Muscle of leg (tissue), 3 donors: ENCODE measurements at regions not wholly inside any gene's neighbourhood (a gene's known extent, or its start where the extent isn't known, plus 50 kb on each side); places are given as distances from the start of the nearest gene placed in this dataset.

Experiments
- DNase-seq: peaks from one replicate; pipeline ENCODE4 v3.0.0; 2013
- H3K27ac ChIP-seq: one replicate; pipeline ENCODE4 v1.5.1; 2013; ENCODE audit warnings: mild to moderate bottlenecking, low read length, control low read depth
- H3K27me3 ChIP-seq: one replicate; pipeline ENCODE4 v1.6.1; 2013; ENCODE audit warnings: low read length; ENCODE audit not compliant: control insufficient read depth, insufficient read depth
- H3K36me3 ChIP-seq: one replicate; pipeline ENCODE4 v1.6.1; 2013; ENCODE audit warnings: low read length; ENCODE audit not compliant: control insufficient read depth, insufficient read depth
- H3K4me1 ChIP-seq: one replicate; pipeline ENCODE4 v1.6.1; 2013; ENCODE audit warnings: low read length; ENCODE audit not compliant: control insufficient read depth, insufficient read depth
- H3K4me3 ChIP-seq: one replicate; pipeline ENCODE4 v1.5.1; 2013; ENCODE audit warnings: low read length, control low read depth
- H3K9me3 ChIP-seq: replicated peaks from 2 replicates; pipeline ENCODE4 v1.6.1; 2013; ENCODE audit warnings: low read depth, low read length; ENCODE audit not compliant: control insufficient read depth
- WGBS: methylation state at CpG from one replicate; pipeline ENCODE4 v1.1.5; 2013; ENCODE audit warnings: missing lambda C conversion rate; ENCODE audit not compliant: insufficient coverage; 5-methylcytosine and 5-hydroxymethylcytosine counted together

DNA sequence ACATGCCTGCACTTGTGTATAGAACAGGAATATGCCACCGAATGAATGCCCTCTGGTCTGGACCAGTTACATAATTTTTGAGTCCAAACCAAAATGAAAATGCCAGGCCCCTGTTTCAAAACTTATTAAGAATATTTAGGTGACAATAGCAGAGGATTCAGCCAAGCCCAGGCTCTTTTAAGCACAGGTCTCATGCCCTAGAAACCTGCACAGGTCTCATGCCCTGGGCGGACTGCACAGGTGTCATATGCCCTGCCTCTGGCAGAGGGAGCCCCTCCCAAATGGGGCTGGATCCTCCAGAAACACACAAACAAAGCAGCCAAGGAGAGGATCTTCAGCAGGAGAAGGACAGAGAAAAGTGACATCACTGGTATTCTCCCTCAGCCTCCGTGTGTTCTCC, 605.4 kb upstream of the NRP1 start:
- H3K9me3 ChIP-seq: no peaks in the 10 kb centered on the region
- WGBS: 100% methylated on average over 1 of the region's 3 CpGs
- no peak for DNase-seq
- no peaks in the 10 kb centered on the region for H3K27me3 ChIP-seq
- H3K27ac ChIP-seq: no peak overlapping the region
- no peak overlapping the region for H3K4me3 ChIP-seq
- no peaks in the 10 kb centered on the region for H3K4me1 ChIP-seq
- H3K36me3 ChIP-seq: no peaks in the 10 kb centered on the region

DNA sequence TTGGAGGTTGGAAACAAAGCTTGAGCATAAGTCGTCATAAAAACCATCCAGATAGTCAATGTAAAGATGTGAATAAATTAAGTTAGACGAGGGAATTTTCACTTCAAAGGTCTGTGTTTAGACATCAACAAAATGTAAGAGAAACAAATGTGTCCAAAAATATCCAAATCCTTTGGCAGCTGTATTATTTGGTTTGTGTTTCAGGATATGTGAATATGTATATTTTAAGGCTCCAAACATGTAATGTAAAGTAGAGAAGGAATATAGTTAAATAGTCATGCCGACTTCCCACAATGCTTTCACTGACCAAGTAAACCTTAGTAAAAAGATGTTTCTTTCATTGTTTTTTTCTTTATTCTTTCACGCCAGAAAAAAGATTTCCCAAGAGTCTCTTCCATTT, 604.9 kb upstream of the NRP1 start:
- H3K36me3 ChIP-seq: no peaks in the 10 kb centered on the region
- no peaks in the 10 kb centered on the region for H3K9me3 ChIP-seq
- H3K4me1 ChIP-seq: no peaks in the 10 kb centered on the region
- H3K27ac ChIP-seq: no peak overlapping the region
- no peak for DNase-seq
- H3K4me3 ChIP-seq: no peak overlapping the region
- WGBS: 80% methylated on average over 1 of the region's 4 CpGs
- H3K27me3 ChIP-seq: no peaks in the 10 kb centered on the region

DNA sequence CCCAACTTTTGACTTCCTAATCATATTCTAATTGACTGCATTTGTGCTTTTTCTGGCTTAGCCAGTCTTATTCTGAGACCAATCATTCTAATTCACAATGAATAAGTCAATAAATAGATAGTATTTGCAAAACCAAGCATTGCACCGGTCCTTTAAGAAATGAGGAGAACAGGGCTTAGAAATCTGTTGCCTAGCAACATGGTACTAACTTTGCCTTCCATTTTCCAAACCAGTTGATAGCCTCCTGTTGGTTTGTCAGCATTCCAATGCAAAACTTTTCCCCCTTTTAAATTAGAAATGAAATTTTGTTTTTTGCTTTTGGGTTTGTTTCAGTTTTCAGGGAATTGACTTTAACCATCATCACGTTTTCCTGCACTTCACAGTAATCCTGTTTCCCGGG, 603.5 kb upstream of the NRP1 start:
- Histone ChIP-seq H3K27me3 (no peaks in the 10 kb centered on the region), H3K27ac (no peak overlapping the region), H3K4me1 (no peaks in the 10 kb centered on the region), H3K36me3 (no peaks in the 10 kb centered on the region), H3K9me3 (no peaks in the 10 kb centered on the region), H3K4me3 (no peak overlapping the region)
- peak; percentile 7 for DNase-seq
- WGBS: no CpG with 5 or more reads among the region's 3 CpGs

DNA sequence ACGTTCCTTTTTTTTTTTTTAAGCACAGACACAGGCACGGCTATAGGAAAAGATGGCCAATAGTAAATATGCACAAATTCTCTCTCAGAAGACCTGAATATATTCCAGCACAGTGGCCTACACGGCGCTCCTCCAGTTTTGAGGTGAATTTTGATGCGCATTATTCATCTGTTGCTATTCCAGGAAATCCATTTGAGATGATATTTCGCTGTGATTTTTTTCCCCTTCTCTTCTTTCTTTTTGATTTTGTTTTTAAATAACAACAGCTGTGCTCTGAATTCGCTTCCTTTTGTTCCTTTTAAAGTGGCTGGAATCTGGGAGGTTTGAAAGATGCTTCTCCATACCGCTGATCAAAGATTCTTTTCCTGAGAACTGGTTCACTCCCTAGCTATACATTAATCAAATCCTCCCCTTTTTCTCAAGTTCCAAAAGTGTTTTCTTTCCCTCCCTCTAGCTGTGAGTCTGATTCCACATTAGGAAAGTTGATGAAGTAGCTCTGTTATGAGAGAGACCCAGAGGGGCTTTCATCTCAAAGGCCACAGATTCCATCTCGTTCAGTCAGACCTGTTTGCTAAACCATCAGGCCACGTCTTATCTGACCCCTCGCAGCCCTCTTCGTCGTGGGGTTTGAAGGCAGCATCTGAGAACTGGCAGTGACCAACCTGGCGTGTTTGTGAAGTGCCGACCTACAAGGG, 602.7 kb upstream of the NRP1 start:
- H3K36me3 ChIP-seq: no peaks in the 10 kb centered on the region
- H3K9me3 ChIP-seq: no peaks in the 10 kb centered on the region
- no peaks in the 10 kb centered on the region for H3K27me3 ChIP-seq
- 70% methylated on average over 7 of the region's 15 CpGs for WGBS
- H3K27ac ChIP-seq: no peak overlapping the region
- no peak overlapping the region for H3K4me3 ChIP-seq
- H3K4me1 ChIP-seq: no peaks in the 10 kb centered on the region
- DNase-seq: peak; percentile 13

DNA sequence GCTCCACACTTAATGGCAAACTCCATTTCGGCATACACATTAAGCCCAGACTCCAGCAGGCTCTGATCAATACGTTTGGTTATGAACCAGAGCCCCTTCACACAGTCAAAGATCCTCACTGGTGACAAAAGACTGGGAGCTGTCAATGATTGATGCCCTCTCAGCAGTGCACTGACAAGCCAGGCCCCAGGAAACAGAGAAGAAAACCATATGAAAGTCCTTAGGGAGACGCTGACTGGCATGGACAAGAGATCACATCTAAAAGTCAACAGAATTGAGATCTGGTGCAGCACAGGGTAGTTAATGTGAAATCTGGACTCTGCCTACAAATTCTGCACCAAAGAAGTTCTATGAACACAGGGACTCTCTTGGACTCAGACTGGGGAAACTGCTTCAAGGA, 600.9 kb upstream of the NRP1 start:
- Histone ChIP-seq H3K36me3 (no peaks in the 10 kb centered on the region), H3K9me3 (no peaks in the 10 kb centered on the region), H3K27ac (no peak overlapping the region), H3K4me1 (no peaks in the 10 kb centered on the region), H3K4me3 (no peak overlapping the region), H3K27me3 (no peaks in the 10 kb centered on the region)
- WGBS: 68% methylated on average over 3 of the region's 3 CpGs
- DNase-seq: no peak

DNA sequence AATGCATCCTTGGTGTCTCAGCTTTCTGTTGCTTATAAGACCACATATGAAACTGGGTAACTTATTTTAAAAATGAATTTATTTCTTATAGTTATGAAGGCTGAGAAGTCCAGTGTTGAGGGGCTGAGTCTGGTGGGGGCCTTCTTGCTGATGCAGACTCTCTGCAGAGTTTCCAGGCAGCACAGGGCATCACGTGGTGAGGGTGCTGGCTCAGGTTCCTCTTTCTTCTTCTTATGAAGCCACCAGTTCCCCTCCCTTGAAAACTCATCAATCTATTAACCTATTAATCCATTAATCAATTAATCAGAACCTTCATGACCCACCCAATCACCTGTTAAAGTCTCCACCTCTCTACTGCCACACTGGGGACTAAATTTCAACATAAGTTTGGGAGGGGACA, 595.6 kb upstream of the NRP1 start:
- Histone ChIP-seq H3K9me3 (no peaks in the 10 kb centered on the region), H3K27ac (no peak overlapping the region), H3K27me3 (no peaks in the 10 kb centered on the region), H3K4me3 (no peak overlapping the region), H3K36me3 (no peaks in the 10 kb centered on the region), H3K4me1 (no peaks in the 10 kb centered on the region)
- WGBS: 73% methylated on average over 1 of the region's 1 CpG
- no peak for DNase-seq

DNA sequence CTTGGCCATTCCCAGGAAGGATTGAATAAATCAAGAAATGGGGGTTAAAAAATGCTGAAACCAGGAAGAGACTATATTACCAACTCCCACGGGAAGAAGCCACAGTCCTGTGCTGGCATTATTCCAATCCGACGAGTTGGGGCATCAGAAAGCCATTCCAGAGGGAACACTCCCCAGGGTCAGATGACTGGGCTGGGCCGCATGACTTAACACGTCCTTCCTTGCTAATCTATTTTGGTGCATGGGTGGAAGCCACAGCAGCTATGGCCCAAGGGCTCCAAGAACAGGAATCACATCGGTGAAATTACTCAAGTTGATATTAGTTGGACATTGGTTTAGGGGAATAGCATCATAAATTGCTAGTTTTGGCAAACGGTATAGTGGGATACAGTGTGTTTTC, 592.9 kb upstream of the NRP1 start:
- no peaks in the 10 kb centered on the region for H3K9me3 ChIP-seq
- DNase-seq: peak; percentile 21
- WGBS: 68% methylated on average over 5 of the region's 7 CpGs

DNA sequence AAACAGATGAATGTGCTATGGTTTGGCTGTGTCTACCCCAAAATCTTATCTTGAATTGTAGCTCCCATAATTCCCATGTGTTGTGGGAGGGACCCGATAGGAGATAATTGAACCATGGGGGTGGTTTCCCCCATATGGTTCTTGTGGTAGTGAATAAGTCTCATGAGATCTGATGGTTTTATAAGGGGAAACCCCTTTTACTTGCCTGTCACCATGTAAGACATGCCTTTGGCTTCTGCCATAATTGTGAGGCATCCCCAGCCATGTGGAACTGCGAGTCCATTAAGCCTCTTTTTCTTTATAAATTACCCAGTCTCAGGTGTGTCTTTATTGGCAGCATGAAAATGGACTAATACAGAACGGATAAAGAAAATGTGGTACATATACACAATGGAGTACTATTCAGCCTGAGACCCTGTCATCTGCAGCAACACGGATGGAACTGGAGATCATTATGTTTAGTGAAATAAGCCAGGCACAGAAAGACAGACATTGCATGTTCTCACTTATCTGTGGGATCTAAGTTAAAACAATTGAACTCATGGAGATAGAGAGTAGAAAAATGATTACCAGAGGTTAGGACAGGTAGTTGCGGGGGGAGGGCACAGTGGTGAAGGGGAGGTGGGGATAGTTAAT, 587.6 kb upstream of the NRP1 start:
- no peak for DNase-seq
- 83% methylated on average over 2 of the region's 5 CpGs for WGBS
- Histone ChIP-seq H3K4me1 (no peaks in the 10 kb centered on the region), H3K9me3 (peaks cover 3% of the 10 kb centered on the region), H3K4me3 (no peak overlapping the region), H3K36me3 (no peaks in the 10 kb centered on the region), H3K27me3 (no peaks in the 10 kb centered on the region), H3K27ac (no peak overlapping the region)

More for the DNA sequence above, 592.9 kb upstream of the NRP1 start:
- Histone ChIP-seq H3K27me3 (no peaks in the 10 kb centered on the region), H3K4me3 (no peak overlapping the region), H3K36me3 (no peaks in the 10 kb centered on the region), H3K27ac (no peak overlapping the region), H3K4me1 (no peaks in the 10 kb centered on the region)

DNA sequence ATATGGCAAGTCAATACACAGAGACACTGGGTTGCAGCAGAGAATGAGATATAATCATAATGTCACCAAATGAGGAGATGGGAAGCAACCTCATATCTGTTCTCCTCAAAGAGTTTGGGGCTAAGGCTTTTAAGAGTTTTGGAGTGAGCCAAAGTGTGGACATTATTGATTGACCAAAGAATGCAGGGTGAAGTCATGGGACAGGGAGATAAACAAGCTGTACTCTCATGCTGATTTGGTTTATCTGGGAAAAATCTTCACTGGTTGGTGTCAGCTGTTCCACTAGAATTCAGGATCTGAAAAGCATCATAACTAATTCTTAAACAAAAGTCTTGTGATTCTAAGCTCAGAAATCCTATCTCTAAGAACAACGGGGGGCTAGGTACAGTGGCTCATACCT, 585.9 kb upstream of the NRP1 start:
- no CpG with 5 or more reads among the region's 1 CpG for WGBS
- H3K4me1 ChIP-seq: no peaks in the 10 kb centered on the region
- DNase-seq: no peak

DNA sequence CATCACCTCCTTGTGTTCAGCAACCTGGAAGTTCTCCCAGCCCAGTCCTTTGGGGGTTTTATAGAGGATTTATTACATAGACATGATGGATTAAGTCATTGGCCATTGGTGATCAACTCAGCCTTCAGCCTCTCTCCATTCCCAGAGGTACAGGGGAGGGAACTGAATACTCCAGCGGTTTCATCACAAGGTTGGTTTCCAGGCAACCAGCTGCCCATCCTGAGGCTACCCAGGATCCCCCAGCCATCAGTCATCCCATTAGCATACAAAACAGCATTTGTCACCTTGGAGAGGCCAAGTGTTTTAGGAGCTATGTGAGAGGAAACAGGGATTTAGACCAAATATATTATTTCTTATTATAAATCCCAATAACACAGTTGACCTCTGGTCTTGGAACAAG, 584.8 kb upstream of the NRP1 start:
- Histone ChIP-seq H3K4me3 (no peak overlapping the region), H3K4me1 (no peaks in the 10 kb centered on the region), H3K9me3 (peaks cover 3% of the 10 kb centered on the region), H3K27ac (no peak overlapping the region), H3K36me3 (no peaks in the 10 kb centered on the region), H3K27me3 (no peaks in the 10 kb centered on the region)
- WGBS: no CpG with 5 or more reads among the region's 1 CpG
- no peak for DNase-seq

More for the DNA sequence above, 585.9 kb upstream of the NRP1 start:
- H3K27me3 ChIP-seq: no peaks in the 10 kb centered on the region
- H3K36me3 ChIP-seq: no peaks in the 10 kb centered on the region
- H3K27ac ChIP-seq: no peak overlapping the region
- peaks cover 3% of the 10 kb centered on the region for H3K9me3 ChIP-seq
- H3K4me3 ChIP-seq: no peak overlapping the region
